ENCODE measurements at regions not wholly inside any gene's neighbourhood (a gene's known extent, or its start where the extent isn't known, plus 50 kb on each side); places are given as distances from the start of the nearest gene placed in this dataset.
"Not testable (repeated sequence)": the region's sequence is repeated elsewhere in the genome, so short reads cannot be mapped to it uniquely, and the experiment has no call there.

GRCh38 chrX:74090049-74090448 is 213.9 kb upstream of the ZCCHC13 start:
- TF ChIP-seq CTCF (IDR thresholded peaks at IDR 0.05; ENCODE audit: borderline replicate concordance, insufficient read depth, low read depth, low read length), result no peak
- H3K4me3 ChIP-seq (ENCODE audit: low read depth, low read length), result no peak overlapping the region

- no peak for TF ChIP-seq CTCF (IDR thresholded peaks at IDR 0.05; ENCODE audit: borderline replicate concordance, insufficient read depth, low read depth, low read length)
- no peak overlapping the region for H3K4me3 ChIP-seq (ENCODE audit: low read depth, low read length)
Measured at GRCh38 chrX:74085642-74086236, 218.2 kb upstream of the ZCCHC13 start.

- H3K4me3 ChIP-seq (ENCODE audit: low read depth, low read length), result no peak overlapping the region
- TF ChIP-seq CTCF (IDR thresholded peaks at IDR 0.05; ENCODE audit: borderline replicate concordance, insufficient read depth, low read depth, low read length), result no peak
Measured at GRCh38 chrX:74080165-74080564, 223.8 kb upstream of the ZCCHC13 start.

- TF ChIP-seq CTCF (IDR thresholded peaks at IDR 0.05; ENCODE audit: borderline replicate concordance, insufficient read depth, low read depth, low read length), result no peak
- no peak overlapping the region for H3K4me3 ChIP-seq (ENCODE audit: low read depth, low read length)
Measured at GRCh38 chrX:74065831-74066390, 213.4 kb upstream of the XIST start.

GRCh38 chrX:74063426-74064155 is 211.1 kb upstream of the XIST start:
- no peak overlapping the region for H3K4me3 ChIP-seq (ENCODE audit: low read depth, low read length)
- TF ChIP-seq CTCF (IDR thresholded peaks at IDR 0.05; ENCODE audit: borderline replicate concordance, insufficient read depth, low read depth, low read length), result no peak

- no peak overlapping the region for H3K4me3 ChIP-seq (ENCODE audit: low read depth, low read length)
- no peak for TF ChIP-seq CTCF (IDR thresholded peaks at IDR 0.05; ENCODE audit: borderline replicate concordance, insufficient read depth, low read depth, low read length)
Measured at GRCh38 chrX:74061879-74062278, 209.4 kb upstream of the XIST start.

GRCh38 chrX:74049126-74049525 is 196.6 kb upstream of the XIST start:
- H3K4me3 ChIP-seq (ENCODE audit: low read depth, low read length), result no peak overlapping the region
- no peak for TF ChIP-seq CTCF (IDR thresholded peaks at IDR 0.05; ENCODE audit: borderline replicate concordance, insufficient read depth, low read depth, low read length)

- not testable (repeated sequence) for H3K4me3 ChIP-seq (ENCODE audit: low read depth, low read length)
Measured at GRCh38 chrX:74034066-74034465, 181.6 kb upstream of the XIST start.

GRCh38 chrX:74031527-74031926 is 179.0 kb upstream of the XIST start:
- H3K4me3 ChIP-seq (ENCODE audit: low read depth, low read length), result not testable (repeated sequence)

GRCh38 chrX:74030766-74031165 is 178.3 kb upstream of the XIST start:
- H3K4me3 ChIP-seq (ENCODE audit: low read depth, low read length), result not testable (repeated sequence)

Data from GM12875 (cell line).